ENCODE measurements at regions not wholly inside any gene's neighbourhood (a gene's known extent, or its start where the extent isn't known, plus 50 kb on each side); places are given as distances from the start of the nearest gene placed in this dataset.
"Not testable (repeated sequence)": the region's sequence is repeated elsewhere in the genome, so short reads cannot be mapped to it uniquely, and the experiment has no call there.

DNA sequence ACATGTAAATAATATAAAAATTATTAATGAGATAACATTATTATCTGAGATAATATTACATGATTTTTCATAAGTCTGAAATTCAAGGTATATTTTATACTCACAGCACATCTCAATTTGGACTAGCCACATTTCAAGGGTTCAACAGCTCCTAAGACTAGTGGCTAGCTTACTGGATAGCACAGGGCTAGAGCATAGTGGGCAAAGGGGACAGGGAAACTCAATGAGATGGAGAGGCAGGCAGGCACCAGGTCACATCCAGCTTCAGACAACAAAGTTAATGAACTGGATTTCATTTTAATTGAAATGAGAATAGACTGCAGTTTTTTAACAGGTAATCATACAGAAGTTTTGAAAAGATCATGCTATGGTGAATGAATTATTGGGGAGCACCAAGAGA lies 137.4 kb downstream of the NBPF8 start:
- dilution Hi-C loops (cut with MboI; ENCODE audit: extremely low pct_ligation_motif_present, low sequenced_read_pairs); H3K27ac ChIP-seq (ENCODE audit: insufficient read depth, low read depth, low read length); H3K4me2 ChIP-seq (ENCODE audit: insufficient read depth, low read length); DNase-seq (ENCODE audit: low read depth, low spot score); H3K9me3 ChIP-seq (replicated peaks; ENCODE audit: control insufficient read depth, insufficient read depth, low read length); POLR2A ChIA-PET; FAIRE-seq; H3K9me1 ChIP-seq (replicated peaks; ENCODE audit: control insufficient read depth, extremely low read depth, insufficient read depth, low read length); H3K9ac ChIP-seq (replicated peaks; ENCODE audit: extremely low read depth, insufficient read depth, low read length); H4K20me1 ChIP-seq (replicated peaks; ENCODE audit: control insufficient read depth, extremely low read depth, insufficient read depth, low read length); H3K4me1 ChIP-seq (ENCODE audit: control insufficient read depth, extremely low read depth, insufficient read depth, low read length); BruUV-seq (replicated peaks); H3K27me3 ChIP-seq (ENCODE audit: control insufficient read depth in 2 of 2, insufficient read depth in 2 of 2, low read length in 2 of 2); H3K4me3 ChIP-seq (replicated peaks in 1 of 3; ENCODE audit: insufficient read depth in 1 of 3, low read depth in 1 of 3, low read length in 3 of 3); H2AFZ ChIP-seq (ENCODE audit: low read depth, low read length); intact Hi-C loops (cut with micrococcal nuclease); H3K36me3 ChIP-seq (ENCODE audit: control insufficient read depth in 2 of 2, extremely low read depth in 1 of 2, insufficient read depth in 2 of 2, low read length in 2 of 2); CTCF ChIA-PET: not testable (repeated sequence)
- peaks cover 11% of the 10 kb centered on the region for H3K79me2 ChIP-seq (ENCODE audit: control insufficient read depth, insufficient read depth, low read length)

DNA sequence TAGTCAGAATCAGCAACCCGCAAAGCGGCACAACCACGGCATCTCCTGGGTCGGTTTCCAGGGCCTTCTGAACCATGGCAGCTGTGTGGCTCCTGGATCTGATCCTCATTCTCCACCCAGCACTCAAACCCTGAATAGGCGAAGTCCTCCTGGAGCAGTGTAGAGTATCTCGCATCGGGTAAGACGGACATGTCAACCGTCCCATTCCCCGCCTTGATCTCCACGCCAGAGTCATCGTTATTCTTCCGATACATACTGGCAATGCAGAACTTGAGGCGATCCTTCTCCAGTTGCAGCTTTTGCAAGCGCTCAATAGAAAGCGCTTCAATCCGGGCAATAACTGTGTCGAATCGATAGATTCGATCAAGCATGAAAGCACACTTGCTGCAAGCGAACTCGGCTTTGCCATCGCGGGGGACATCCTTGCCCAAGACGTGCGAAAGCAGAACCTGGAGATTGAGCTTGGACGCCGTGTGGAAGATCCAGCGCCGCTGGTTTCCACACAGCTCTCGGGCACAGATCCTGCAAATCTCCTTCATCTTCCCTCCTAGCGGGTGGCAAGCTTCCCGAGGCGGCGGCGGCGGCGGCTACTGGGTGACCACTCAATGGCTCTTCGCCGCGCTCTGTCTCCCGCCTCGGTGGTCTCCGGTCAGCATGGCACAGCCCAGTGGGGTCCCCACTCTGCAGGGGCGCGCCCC lies 142.9 kb downstream of the NBPF8 start:
- Histone ChIP-seq H3K79me2 (ENCODE audit: control insufficient read depth, insufficient read depth, low read length) (peaks cover 11% of the 10 kb centered on the region), H3K4me2 (ENCODE audit: insufficient read depth, low read length) (peak overlapping the region; percentile 74), H2AFZ (ENCODE audit: low read depth, low read length) (peak overlapping the region; percentile 45), H3K4me3 (replicated peaks in 1 of 3; ENCODE audit: insufficient read depth in 1 of 3, low read depth in 1 of 3, low read length in 3 of 3) (peak overlapping the region; percentile 33 to 56 (median 50))
- H3K9ac ChIP-seq (replicated peaks; ENCODE audit: extremely low read depth, insufficient read depth, low read length); FAIRE-seq; H3K9me1 ChIP-seq (replicated peaks; ENCODE audit: control insufficient read depth, extremely low read depth, insufficient read depth, low read length); H3K4me1 ChIP-seq (ENCODE audit: control insufficient read depth, extremely low read depth, insufficient read depth, low read length); CTCF ChIA-PET; dilution Hi-C loops (cut with MboI; ENCODE audit: extremely low pct_ligation_motif_present, low sequenced_read_pairs); H3K9me3 ChIP-seq (replicated peaks; ENCODE audit: control insufficient read depth, insufficient read depth, low read length); POLR2A ChIA-PET; H4K20me1 ChIP-seq (replicated peaks; ENCODE audit: control insufficient read depth, extremely low read depth, insufficient read depth, low read length); H3K27me3 ChIP-seq (ENCODE audit: control insufficient read depth in 2 of 2, insufficient read depth in 2 of 2, low read length in 2 of 2); H3K36me3 ChIP-seq (ENCODE audit: control insufficient read depth in 2 of 2, extremely low read depth in 1 of 2, insufficient read depth in 2 of 2, low read length in 2 of 2); H3K27ac ChIP-seq (ENCODE audit: insufficient read depth, low read depth, low read length); intact Hi-C loops (cut with micrococcal nuclease): not testable (repeated sequence)
- DNase-seq (ENCODE audit: low read depth, low spot score), result peak; percentile 34
- BruUV-seq (replicated peaks), result TSS peak; percentile 8

- CTCF ChIA-PET; dilution Hi-C loops (cut with MboI; ENCODE audit: extremely low pct_ligation_motif_present, low sequenced_read_pairs); H3K9me3 ChIP-seq (replicated peaks; ENCODE audit: control insufficient read depth, insufficient read depth, low read length); FAIRE-seq; H3K9me1 ChIP-seq (replicated peaks; ENCODE audit: control insufficient read depth, extremely low read depth, insufficient read depth, low read length); H3K4me1 ChIP-seq (ENCODE audit: control insufficient read depth, extremely low read depth, insufficient read depth, low read length); H3K27me3 ChIP-seq (ENCODE audit: control insufficient read depth in 2 of 2, insufficient read depth in 2 of 2, low read length in 2 of 2); H3K4me2 ChIP-seq (ENCODE audit: insufficient read depth, low read length); POLR2A ChIA-PET; H4K20me1 ChIP-seq (replicated peaks; ENCODE audit: control insufficient read depth, extremely low read depth, insufficient read depth, low read length); intact Hi-C loops (cut with micrococcal nuclease); H3K36me3 ChIP-seq (ENCODE audit: control insufficient read depth in 2 of 2, extremely low read depth in 1 of 2, insufficient read depth in 2 of 2, low read length in 2 of 2); BruUV-seq (replicated peaks): not testable (repeated sequence)
- Histone ChIP-seq H2AFZ (ENCODE audit: low read depth, low read length) (peak overlapping the region; percentile 89), H3K9ac (replicated peaks; ENCODE audit: extremely low read depth, insufficient read depth, low read length) (peak overlapping the region; percentile 23), H3K4me3 (replicated peaks in 1 of 3; ENCODE audit: insufficient read depth in 1 of 3, low read depth in 1 of 3, low read length in 3 of 3) (peak overlapping the region; percentile 37 to 53 (median 52)), H3K27ac (ENCODE audit: insufficient read depth, low read depth, low read length) (peak overlapping the region; percentile 18), H3K79me2 (ENCODE audit: control insufficient read depth, insufficient read depth, low read length) (peaks cover 11% of the 10 kb centered on the region)
- DNase-seq (ENCODE audit: low read depth, low spot score), result peak; percentile 77
Observed at GRCh38 chr1:120558303-120559060, 143.6 kb downstream of the NBPF8 start.

DNA sequence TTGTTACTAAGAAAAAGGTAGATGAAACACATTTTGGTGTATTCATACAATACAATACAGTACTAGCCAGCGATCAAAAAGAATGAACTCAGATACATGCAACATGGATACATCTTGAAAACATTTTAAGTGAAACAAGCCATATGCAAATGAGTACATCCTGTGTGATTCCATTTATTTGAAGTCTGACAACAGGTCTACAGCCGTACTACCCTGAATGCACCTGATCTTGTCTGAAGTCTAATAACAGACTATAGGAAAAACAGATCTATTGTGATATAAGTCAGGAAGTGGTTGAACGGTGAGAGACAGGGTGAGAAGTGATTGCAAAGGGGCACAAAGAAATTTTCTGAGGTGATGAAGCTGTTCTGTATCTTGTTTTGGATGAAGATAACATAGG lies 146.9 kb downstream of the NBPF8 start:
- POLR2A ChIA-PET; H3K27me3 ChIP-seq (ENCODE audit: control insufficient read depth in 2 of 2, insufficient read depth in 2 of 2, low read length in 2 of 2); BruUV-seq (replicated peaks); FAIRE-seq; H3K36me3 ChIP-seq (ENCODE audit: control insufficient read depth in 2 of 2, extremely low read depth in 1 of 2, insufficient read depth in 2 of 2, low read length in 2 of 2); intact Hi-C loops (cut with micrococcal nuclease); H3K4me3 ChIP-seq (replicated peaks in 1 of 3; ENCODE audit: insufficient read depth in 1 of 3, low read depth in 1 of 3, low read length in 3 of 3); DNase-seq (ENCODE audit: low read depth, low spot score); H3K4me2 ChIP-seq (ENCODE audit: insufficient read depth, low read length); H3K79me2 ChIP-seq (ENCODE audit: control insufficient read depth, insufficient read depth, low read length); H3K9ac ChIP-seq (replicated peaks; ENCODE audit: extremely low read depth, insufficient read depth, low read length); H2AFZ ChIP-seq (ENCODE audit: low read depth, low read length); H3K9me1 ChIP-seq (replicated peaks; ENCODE audit: control insufficient read depth, extremely low read depth, insufficient read depth, low read length); H3K27ac ChIP-seq (ENCODE audit: insufficient read depth, low read depth, low read length); H4K20me1 ChIP-seq (replicated peaks; ENCODE audit: control insufficient read depth, extremely low read depth, insufficient read depth, low read length); CTCF ChIA-PET; H3K4me1 ChIP-seq (ENCODE audit: control insufficient read depth, extremely low read depth, insufficient read depth, low read length); H3K9me3 ChIP-seq (replicated peaks; ENCODE audit: control insufficient read depth, insufficient read depth, low read length); dilution Hi-C loops (cut with MboI; ENCODE audit: extremely low pct_ligation_motif_present, low sequenced_read_pairs): not testable (repeated sequence)
